ENCODE measurements at regions not wholly inside any gene's neighbourhood (a gene's known extent, or its start where the extent isn't known, plus 50 kb on each side); places are given as distances from the start of the nearest gene placed in this dataset.

GRCh38 chr5:128637031-128637430, 99.0 kb upstream of the FBN2 start:
- no peak for ATAC-seq
- peaks cover 3% of the 10 kb centered on the region for H3K9me3 Mint-ChIP-seq

GRCh38 chr5:128641861-128642260, 103.8 kb upstream of the FBN2 start:
- DNase-seq: no peak
- no peaks in the 10 kb centered on the region for H3K36me3 Mint-ChIP-seq (ENCODE audit: insufficient read depth)
- H3K27me3 Mint-ChIP-seq (ENCODE audit: low read depth): no peaks in the 10 kb centered on the region
- no peak overlapping the region for H3K4me3 Mint-ChIP-seq
- no peaks in the 10 kb centered on the region for H3K9me3 Mint-ChIP-seq
- H3K4me1 Mint-ChIP-seq (ENCODE audit: low read depth): no peaks in the 10 kb centered on the region
- ATAC-seq: no peak

More at GRCh38 chr5:128637031-128637430, 99.0 kb upstream of the FBN2 start:
- Mint-ChIP-seq H3K36me3 (ENCODE audit: insufficient read depth) (no peaks in the 10 kb centered on the region), H3K27me3 (ENCODE audit: low read depth) (no peaks in the 10 kb centered on the region), H3K4me1 (ENCODE audit: low read depth) (no peaks in the 10 kb centered on the region), H3K4me3 (no peak overlapping the region)
- DNase-seq: no peak

- Mint-ChIP-seq H3K4me3 (no peak overlapping the region), H3K36me3 (ENCODE audit: insufficient read depth) (no peaks in the 10 kb centered on the region), H3K9me3 (no peaks in the 10 kb centered on the region), H3K4me1 (ENCODE audit: low read depth) (no peaks in the 10 kb centered on the region), H3K27me3 (ENCODE audit: low read depth) (no peaks in the 10 kb centered on the region)
- ATAC-seq (no peak), DNase-seq (no peak)
Observed at GRCh38 chr5:128644863-128645262, 106.8 kb upstream of the FBN2 start.

- H3K27me3 Mint-ChIP-seq (ENCODE audit: low read depth): no peaks in the 10 kb centered on the region
- no peak for DNase-seq
- no peaks in the 10 kb centered on the region for H3K4me1 Mint-ChIP-seq (ENCODE audit: low read depth)
- no peaks in the 10 kb centered on the region for H3K36me3 Mint-ChIP-seq (ENCODE audit: insufficient read depth)
- H3K9me3 Mint-ChIP-seq: no peaks in the 10 kb centered on the region
- H3K4me3 Mint-ChIP-seq: no peak overlapping the region
- no peak for ATAC-seq
Observed at GRCh38 chr5:128645581-128645980, 107.5 kb upstream of the FBN2 start.

DNA sequence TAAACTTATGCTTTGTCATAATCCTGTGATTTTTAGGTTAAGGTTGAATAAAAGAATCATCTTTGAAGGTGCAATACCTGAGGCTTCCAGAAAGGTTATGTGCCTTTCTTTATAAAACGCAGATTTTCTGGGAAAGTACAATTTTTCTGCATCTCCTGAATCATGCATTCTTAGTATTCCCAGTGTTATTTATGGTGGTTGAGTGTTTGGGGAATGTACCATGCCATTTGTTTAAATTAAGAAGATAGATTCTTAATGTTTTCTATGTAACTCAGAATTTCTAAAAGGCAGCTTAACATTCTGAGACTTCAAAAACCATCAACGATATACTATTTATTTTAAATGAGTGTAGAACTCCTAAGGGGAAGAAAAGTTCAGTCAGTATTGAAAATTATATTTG, 108.1 kb upstream of the FBN2 start:
- Mint-ChIP-seq H3K4me1 (ENCODE audit: low read depth) (no peaks in the 10 kb centered on the region), H3K4me3 (no peak overlapping the region), H3K27me3 (ENCODE audit: low read depth) (no peaks in the 10 kb centered on the region), H3K36me3 (ENCODE audit: insufficient read depth) (no peaks in the 10 kb centered on the region), H3K9me3 (no peaks in the 10 kb centered on the region)
- ATAC-seq: no peak
- no peak for DNase-seq

GRCh38 chr5:128649192-128649591, 111.1 kb upstream of the FBN2 start:
- H3K27me3 Mint-ChIP-seq (ENCODE audit: low read depth): no peaks in the 10 kb centered on the region
- H3K36me3 Mint-ChIP-seq (ENCODE audit: insufficient read depth): no peaks in the 10 kb centered on the region
- ATAC-seq (no peak), DNase-seq (no peak)
- H3K4me3 Mint-ChIP-seq: no peak overlapping the region
- no peaks in the 10 kb centered on the region for H3K4me1 Mint-ChIP-seq (ENCODE audit: low read depth)
- no peaks in the 10 kb centered on the region for H3K9me3 Mint-ChIP-seq

DNA sequence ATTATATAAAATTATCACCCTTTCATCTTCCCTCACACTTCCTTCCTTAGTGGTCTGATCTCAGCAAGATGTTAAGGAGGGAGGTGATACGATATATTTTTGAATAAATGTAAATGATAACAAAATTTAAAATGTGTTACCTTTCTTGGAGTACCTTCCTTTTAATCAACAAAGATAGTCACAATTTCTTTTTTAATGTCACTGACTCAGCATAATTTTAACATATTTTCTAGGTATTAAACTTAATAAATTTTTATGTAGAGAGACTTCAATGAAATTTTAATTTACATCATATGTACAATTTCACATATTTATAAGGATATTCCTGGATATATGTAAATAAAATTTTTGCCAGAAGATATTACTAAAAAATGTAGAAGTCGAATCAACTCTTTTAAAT, 125.0 kb upstream of the FBN2 start:
- Mint-ChIP-seq H3K27me3 (ENCODE audit: low read depth) (no peaks in the 10 kb centered on the region), H3K9me3 (peaks cover 4% of the 10 kb centered on the region), H3K36me3 (ENCODE audit: insufficient read depth) (no peaks in the 10 kb centered on the region), H3K4me3 (no peak overlapping the region), H3K4me1 (ENCODE audit: low read depth) (no peaks in the 10 kb centered on the region)
- DNase-seq (no peak), ATAC-seq (no peak)

DNA sequence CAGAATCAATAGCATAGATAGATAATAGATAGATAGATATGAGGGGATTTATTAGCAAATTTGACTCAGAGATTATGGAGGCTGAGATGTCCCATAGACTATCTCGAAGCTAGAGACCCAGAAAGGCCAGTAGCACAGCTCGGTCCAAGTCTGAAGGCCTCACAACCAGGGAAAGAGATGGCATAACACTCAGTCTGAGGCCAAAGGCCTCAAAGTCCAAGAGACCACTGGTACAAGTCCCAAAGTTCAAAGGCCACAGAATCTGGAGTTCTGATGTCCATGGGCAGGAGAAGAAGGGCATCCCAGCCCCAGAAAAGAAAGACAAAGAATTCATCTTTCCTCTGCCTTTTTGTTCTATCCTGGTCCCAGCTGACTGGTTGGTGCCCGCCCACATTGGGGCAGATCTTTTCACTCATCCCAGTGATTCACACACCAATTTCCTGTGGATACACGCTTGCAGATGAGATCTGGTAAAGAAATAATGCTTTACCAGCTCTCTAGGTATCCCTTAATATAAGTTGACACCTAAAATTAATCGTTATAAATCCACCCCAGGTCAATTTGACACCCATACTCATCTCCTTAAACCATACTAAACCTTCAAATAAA, 127.8 kb upstream of the FBN2 start:
- H3K4me3 Mint-ChIP-seq: no peak overlapping the region
- no peak for DNase-seq
- H3K4me1 Mint-ChIP-seq (ENCODE audit: low read depth): no peaks in the 10 kb centered on the region
- no peak for ATAC-seq
- no peaks in the 10 kb centered on the region for H3K27me3 Mint-ChIP-seq (ENCODE audit: low read depth)
- H3K36me3 Mint-ChIP-seq (ENCODE audit: insufficient read depth): no peaks in the 10 kb centered on the region
- no peaks in the 10 kb centered on the region for H3K9me3 Mint-ChIP-seq

GRCh38 chr5:128667152-128667551, 129.1 kb upstream of the FBN2 start:
- H3K27me3 Mint-ChIP-seq (ENCODE audit: low read depth): no peaks in the 10 kb centered on the region
- no peak overlapping the region for H3K4me3 Mint-ChIP-seq
- no peaks in the 10 kb centered on the region for H3K4me1 Mint-ChIP-seq (ENCODE audit: low read depth)
- DNase-seq (no peak), ATAC-seq (no peak)
- no peaks in the 10 kb centered on the region for H3K9me3 Mint-ChIP-seq
- H3K36me3 Mint-ChIP-seq (ENCODE audit: insufficient read depth): no peaks in the 10 kb centered on the region

DNA sequence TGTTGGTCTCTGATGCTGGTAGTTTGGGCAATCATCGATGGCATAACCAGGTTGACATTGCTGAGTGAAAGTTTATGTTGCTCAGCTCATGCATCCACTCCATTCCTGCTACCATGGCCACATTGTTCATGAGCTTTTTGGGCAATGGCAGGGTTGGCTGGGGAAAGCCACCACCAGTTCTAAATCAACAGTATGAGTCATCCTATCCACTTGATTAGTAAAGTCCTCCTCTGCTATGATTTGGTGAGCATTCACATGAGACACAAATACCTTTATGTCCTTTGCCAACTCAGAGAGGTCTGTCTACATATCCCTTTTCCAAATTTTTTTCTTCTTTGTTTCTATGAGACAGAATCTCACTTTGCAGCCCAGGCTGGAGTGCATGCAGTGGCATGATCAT, 129.7 kb upstream of the FBN2 start:
- ATAC-seq: no peak

GRCh38 chr5:128668921-128669320, 130.9 kb upstream of the FBN2 start:
- ATAC-seq: no peak
- Mint-ChIP-seq H3K4me1 (ENCODE audit: low read depth) (no peaks in the 10 kb centered on the region), H3K27me3 (ENCODE audit: low read depth) (no peaks in the 10 kb centered on the region), H3K9me3 (no peaks in the 10 kb centered on the region), H3K4me3 (no peak overlapping the region), H3K36me3 (ENCODE audit: insufficient read depth) (no peaks in the 10 kb centered on the region)
- DNase-seq: no peak

More for the DNA sequence above, 129.7 kb upstream of the FBN2 start:
- H3K4me1 Mint-ChIP-seq (ENCODE audit: low read depth): no peaks in the 10 kb centered on the region
- no peaks in the 10 kb centered on the region for H3K9me3 Mint-ChIP-seq
- no peaks in the 10 kb centered on the region for H3K27me3 Mint-ChIP-seq (ENCODE audit: low read depth)
- H3K36me3 Mint-ChIP-seq (ENCODE audit: insufficient read depth): no peaks in the 10 kb centered on the region
- DNase-seq: no peak
- H3K4me3 Mint-ChIP-seq: no peak overlapping the region

- no peak overlapping the region for H3K4me3 Mint-ChIP-seq
Observed at GRCh38 chr5:128669803-128670202, 131.8 kb upstream of the FBN2 start.

GRCh38 chr5:128671943-128672342, 133.9 kb upstream of the FBN2 start:
- H3K27me3 Mint-ChIP-seq (ENCODE audit: low read depth): no peaks in the 10 kb centered on the region
- no peak overlapping the region for H3K4me3 Mint-ChIP-seq
- H3K9me3 Mint-ChIP-seq: peaks cover 6% of the 10 kb centered on the region
- ATAC-seq: no peak
- H3K4me1 Mint-ChIP-seq (ENCODE audit: low read depth): no peaks in the 10 kb centered on the region
- no peaks in the 10 kb centered on the region for H3K36me3 Mint-ChIP-seq (ENCODE audit: insufficient read depth)
- DNase-seq: no peak

More at GRCh38 chr5:128669803-128670202, 131.8 kb upstream of the FBN2 start:
- ATAC-seq (no peak), DNase-seq (no peak)
- H3K27me3 Mint-ChIP-seq (ENCODE audit: low read depth): no peaks in the 10 kb centered on the region
- H3K4me1 Mint-ChIP-seq (ENCODE audit: low read depth): no peaks in the 10 kb centered on the region
- H3K9me3 Mint-ChIP-seq: no peaks in the 10 kb centered on the region
- H3K36me3 Mint-ChIP-seq (ENCODE audit: insufficient read depth): no peaks in the 10 kb centered on the region

GRCh38 chr5:128673000-128673399, 135.0 kb upstream of the FBN2 start:
- DNase-seq (no peak), ATAC-seq (no peak)
- no peaks in the 10 kb centered on the region for H3K36me3 Mint-ChIP-seq (ENCODE audit: insufficient read depth)
- H3K9me3 Mint-ChIP-seq: peaks cover 6% of the 10 kb centered on the region
- no peak overlapping the region for H3K4me3 Mint-ChIP-seq
- no peaks in the 10 kb centered on the region for H3K27me3 Mint-ChIP-seq (ENCODE audit: low read depth)
- no peaks in the 10 kb centered on the region for H3K4me1 Mint-ChIP-seq (ENCODE audit: low read depth)

- DNase-seq: no peak
- Mint-ChIP-seq H3K4me3 (no peak overlapping the region), H3K27me3 (ENCODE audit: low read depth) (no peaks in the 10 kb centered on the region), H3K4me1 (ENCODE audit: low read depth) (no peaks in the 10 kb centered on the region), H3K9me3 (peaks cover 6% of the 10 kb centered on the region), H3K36me3 (ENCODE audit: insufficient read depth) (no peaks in the 10 kb centered on the region)
- ATAC-seq: no peak
Observed at GRCh38 chr5:128673411-128673957, 135.4 kb upstream of the FBN2 start.

Data from activated T-cell treated with anti-CD3 and anti-CD28 coated beads, Interleukin-2, amount 50 U/mL, for 4 hours (primary cell).